IPS-18a (cell line): ENCODE measurements at regions not wholly inside any gene's neighbourhood (a gene's known extent, or its start where the extent isn't known, plus 50 kb on each side); places are given as distances from the start of the nearest gene placed in this dataset.

ENCODE experiments used
- H3K27ac ChIP-seq: one replicate; pipeline ENCODE4 v1.5.1; 2013; ENCODE audit warnings: low read length
- H3K27me3 ChIP-seq: one replicate; pipeline ENCODE4 v1.6.1; 2013; ENCODE audit warnings: mild to moderate bottlenecking, low read length; ENCODE audit not compliant: control insufficient read depth, insufficient read depth
- H3K36me3 ChIP-seq: one replicate; pipeline ENCODE4 v1.6.1; 2013; ENCODE audit warnings: low read depth, low read length; ENCODE audit not compliant: control insufficient read depth
- H3K4me1 ChIP-seq: one replicate; pipeline ENCODE4 v1.6.1; 2013; ENCODE audit warnings: low read depth, low read length; ENCODE audit not compliant: control insufficient read depth
- H3K4me3 ChIP-seq: one replicate; pipeline ENCODE4 v1.5.1; 2013; ENCODE audit warnings: low read length
- H3K9ac ChIP-seq: one replicate; pipeline ENCODE4 v1.6.1; 2013; ENCODE audit warnings: mild to moderate bottlenecking, low read length, moderate library complexity
- H3K9me3 ChIP-seq: one replicate; pipeline ENCODE4 v1.6.1; 2013; ENCODE audit warnings: low read depth, low read length; ENCODE audit not compliant: control insufficient read depth

GRCh38 chr15:89397653-89398023, 63.0 kb upstream of the POLG start:
- H3K27me3 ChIP-seq: peaks cover 100% of the 10 kb centered on the region
- no peaks in the 10 kb centered on the region for H3K9me3 ChIP-seq
- H3K4me3 ChIP-seq: no peak overlapping the region
- peaks cover 22% of the 10 kb centered on the region for H3K4me1 ChIP-seq
- H3K9ac ChIP-seq: no peak overlapping the region
- H3K27ac ChIP-seq: no peak overlapping the region
- no peaks in the 10 kb centered on the region for H3K36me3 ChIP-seq

- peaks cover 19% of the 10 kb centered on the region for H3K4me1 ChIP-seq
- no peaks in the 10 kb centered on the region for H3K36me3 ChIP-seq
- H3K4me3 ChIP-seq: no peak overlapping the region
- no peaks in the 10 kb centered on the region for H3K9me3 ChIP-seq
- no peak overlapping the region for H3K27ac ChIP-seq
- H3K9ac ChIP-seq: no peak overlapping the region
- peaks cover 100% of the 10 kb centered on the region for H3K27me3 ChIP-seq
Measured at GRCh38 chr15:89396723-89397652, 62.4 kb upstream of the POLG start.

- H3K36me3 ChIP-seq: no peaks in the 10 kb centered on the region
- peaks cover 27% of the 10 kb centered on the region for H3K4me1 ChIP-seq
- peaks cover 100% of the 10 kb centered on the region for H3K27me3 ChIP-seq
- H3K4me3 ChIP-seq: no peak overlapping the region
- H3K27ac ChIP-seq: no peak overlapping the region
- H3K9me3 ChIP-seq: no peaks in the 10 kb centered on the region
- no peak overlapping the region for H3K9ac ChIP-seq
Measured at GRCh38 chr15:89395996-89396395, 61.4 kb upstream of the POLG start.

GRCh38 chr15:89395461-89395871, 60.8 kb upstream of the POLG start:
- H3K4me3 ChIP-seq: no peak overlapping the region
- H3K9ac ChIP-seq: no peak overlapping the region
- H3K9me3 ChIP-seq: no peaks in the 10 kb centered on the region
- no peak overlapping the region for H3K27ac ChIP-seq
- no peaks in the 10 kb centered on the region for H3K36me3 ChIP-seq
- H3K27me3 ChIP-seq: peaks cover 100% of the 10 kb centered on the region
- peaks cover 27% of the 10 kb centered on the region for H3K4me1 ChIP-seq

GRCh38 chr15:89395031-89395430, 60.4 kb upstream of the POLG start:
- no peaks in the 10 kb centered on the region for H3K36me3 ChIP-seq
- peaks cover 100% of the 10 kb centered on the region for H3K27me3 ChIP-seq
- H3K9ac ChIP-seq: no peak overlapping the region
- no peaks in the 10 kb centered on the region for H3K9me3 ChIP-seq
- no peak overlapping the region for H3K27ac ChIP-seq
- no peak overlapping the region for H3K4me3 ChIP-seq
- H3K4me1 ChIP-seq: peaks cover 30% of the 10 kb centered on the region

DNA sequence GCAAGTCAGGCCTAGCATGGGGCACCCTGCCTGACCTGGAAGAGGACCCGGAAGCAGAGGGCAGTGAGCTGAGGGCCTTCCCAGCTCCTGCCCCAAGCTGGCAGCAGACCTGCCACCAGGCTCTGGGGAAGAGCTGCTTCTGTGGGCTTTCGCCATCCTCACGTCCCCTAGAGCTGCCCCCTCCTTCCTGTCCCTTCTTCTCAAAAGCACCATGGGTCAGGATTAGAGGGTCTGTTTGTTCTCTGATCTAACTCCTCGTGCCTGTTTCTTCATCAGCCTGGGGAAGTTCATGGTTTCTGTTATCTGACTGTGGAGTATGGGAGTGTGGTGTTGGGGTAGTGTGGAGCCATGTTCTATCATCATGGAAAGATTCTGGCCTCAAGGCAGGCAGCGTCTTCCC, 58.4 kb upstream of the POLG start:
- H3K4me1 ChIP-seq: peaks cover 44% of the 10 kb centered on the region
- no peak overlapping the region for H3K27ac ChIP-seq
- no peak overlapping the region for H3K9ac ChIP-seq
- H3K9me3 ChIP-seq: no peaks in the 10 kb centered on the region
- peaks cover 100% of the 10 kb centered on the region for H3K27me3 ChIP-seq
- H3K4me3 ChIP-seq: no peak overlapping the region
- no peaks in the 10 kb centered on the region for H3K36me3 ChIP-seq

- Histone ChIP-seq H3K9me3 (no peaks in the 10 kb centered on the region), H3K27ac (no peak overlapping the region), H3K4me3 (no peak overlapping the region), H3K4me1 (peaks cover 36% of the 10 kb centered on the region), H3K36me3 (no peaks in the 10 kb centered on the region), H3K9ac (no peak overlapping the region), H3K27me3 (peaks cover 94% of the 10 kb centered on the region)
Measured at GRCh38 chr15:89391685-89392257, 57.1 kb upstream of the POLG start.

- no peak overlapping the region for H3K27ac ChIP-seq
- no peak overlapping the region for H3K4me3 ChIP-seq
- H3K9ac ChIP-seq: no peak overlapping the region
- H3K36me3 ChIP-seq: no peaks in the 10 kb centered on the region
- H3K27me3 ChIP-seq: peaks cover 88% of the 10 kb centered on the region
- peaks cover 33% of the 10 kb centered on the region for H3K4me1 ChIP-seq
- no peaks in the 10 kb centered on the region for H3K9me3 ChIP-seq
Measured at GRCh38 chr15:89389841-89390603, 55.4 kb upstream of the POLG start.

- Histone ChIP-seq H3K9ac (no peak overlapping the region), H3K27ac (no peak overlapping the region), H3K9me3 (no peaks in the 10 kb centered on the region), H3K4me1 (peaks cover 44% of the 10 kb centered on the region), H3K36me3 (no peaks in the 10 kb centered on the region), H3K4me3 (no peak overlapping the region), H3K27me3 (peaks cover 88% of the 10 kb centered on the region)
Measured at GRCh38 chr15:89387140-89387903, 52.7 kb upstream of the POLG start.

DNA sequence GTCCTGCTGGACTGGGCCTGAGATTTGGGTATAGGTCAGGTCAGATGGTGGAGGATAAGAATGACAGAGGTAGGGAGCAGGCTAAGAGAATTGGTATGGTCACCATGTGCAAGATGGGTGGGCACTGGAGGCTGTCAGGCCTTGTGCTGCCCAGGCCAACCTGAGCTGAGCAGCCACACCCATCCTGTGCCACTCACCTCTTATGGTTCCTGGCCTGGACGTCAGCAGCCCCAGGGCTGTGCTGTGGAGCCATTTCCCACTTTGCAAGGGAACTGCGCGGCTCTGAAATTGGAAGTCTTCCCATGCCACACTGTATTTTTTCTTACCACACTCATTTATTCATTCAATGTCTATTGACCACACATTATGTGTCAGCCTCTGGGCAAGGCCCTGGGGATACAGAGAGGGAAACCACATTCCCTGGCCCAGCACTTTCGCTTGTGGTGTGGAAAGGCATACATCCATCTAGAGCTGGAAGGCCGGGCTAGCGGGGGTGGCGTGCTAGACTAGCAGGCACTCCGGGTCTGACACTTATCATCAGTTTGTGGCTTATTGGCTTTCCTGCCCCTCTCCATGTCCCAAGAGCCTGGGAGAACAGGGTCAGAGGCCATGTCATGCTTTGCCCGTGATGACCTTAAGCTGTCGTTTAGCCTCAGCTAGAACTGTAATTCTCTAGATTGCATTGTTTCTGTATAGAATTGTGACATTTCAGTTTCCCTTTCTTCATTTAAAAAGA, 51.1 kb upstream of the POLG start:
- H3K4me3 ChIP-seq: no peak overlapping the region
- peaks cover 88% of the 10 kb centered on the region for H3K27me3 ChIP-seq
- no peak overlapping the region for H3K27ac ChIP-seq
- H3K9me3 ChIP-seq: no peaks in the 10 kb centered on the region
- H3K4me1 ChIP-seq: peaks cover 33% of the 10 kb centered on the region
- H3K9ac ChIP-seq: no peak overlapping the region
- H3K36me3 ChIP-seq: no peaks in the 10 kb centered on the region
